PFSK-1 (cell line): ENCODE measurements at regions not wholly inside any gene's neighbourhood (a gene's known extent, or its start where the extent isn't known, plus 50 kb on each side); places are given as distances from the start of the nearest gene placed in this dataset.

ENCODE experiments used
- FOXP2 ChIP-seq: optimal IDR thresholded peaks from 2 replicates; pipeline ENCODE3; 2011; ENCODE audit warnings: borderline replicate concordance, control low read depth, inconsistent platforms; ENCODE audit not compliant: insufficient read depth; ENCODE audit errors: extremely low read length, extremely low read depth
- POLR2AphosphoS5 ChIP-seq: IDR thresholded peaks from 2 replicates; pipeline ENCODE4 v1.6.1; 2012; ENCODE audit warnings: low read depth, mild to moderate bottlenecking, control low read depth, low read length, moderate library complexity
- SIN3A ChIP-seq: IDR thresholded peaks from 2 replicates; pipeline ENCODE4 v1.6.1; 2012; ENCODE audit warnings: mild to moderate bottlenecking, low read length, moderate library complexity, borderline replicate concordance; ENCODE audit not compliant: insufficient read depth
- TAF1 ChIP-seq: IDR thresholded peaks from 2 replicates; pipeline ENCODE4 v1.6.1; 2012; ENCODE audit warnings: low read length, control low read depth, borderline replicate concordance; ENCODE audit not compliant: insufficient read depth
- TF ChIP-seq, protein P1 (sequence below), 2 experiments: IDR thresholded peaks; 2 replicates each; pipeline versions ENCODE4 v1.6.1 to v1.8.0; 2011 to 2012; ENCODE audit warnings: low read depth in 2 of 2, low read length in 2 of 2, control low read depth in 1 of 2, inconsistent platforms in 1 of 2, mild to moderate bottlenecking in 1 of 2, moderate library complexity in 1 of 2; ENCODE audit not compliant: insufficient read depth in 1 of 2

DNA sequence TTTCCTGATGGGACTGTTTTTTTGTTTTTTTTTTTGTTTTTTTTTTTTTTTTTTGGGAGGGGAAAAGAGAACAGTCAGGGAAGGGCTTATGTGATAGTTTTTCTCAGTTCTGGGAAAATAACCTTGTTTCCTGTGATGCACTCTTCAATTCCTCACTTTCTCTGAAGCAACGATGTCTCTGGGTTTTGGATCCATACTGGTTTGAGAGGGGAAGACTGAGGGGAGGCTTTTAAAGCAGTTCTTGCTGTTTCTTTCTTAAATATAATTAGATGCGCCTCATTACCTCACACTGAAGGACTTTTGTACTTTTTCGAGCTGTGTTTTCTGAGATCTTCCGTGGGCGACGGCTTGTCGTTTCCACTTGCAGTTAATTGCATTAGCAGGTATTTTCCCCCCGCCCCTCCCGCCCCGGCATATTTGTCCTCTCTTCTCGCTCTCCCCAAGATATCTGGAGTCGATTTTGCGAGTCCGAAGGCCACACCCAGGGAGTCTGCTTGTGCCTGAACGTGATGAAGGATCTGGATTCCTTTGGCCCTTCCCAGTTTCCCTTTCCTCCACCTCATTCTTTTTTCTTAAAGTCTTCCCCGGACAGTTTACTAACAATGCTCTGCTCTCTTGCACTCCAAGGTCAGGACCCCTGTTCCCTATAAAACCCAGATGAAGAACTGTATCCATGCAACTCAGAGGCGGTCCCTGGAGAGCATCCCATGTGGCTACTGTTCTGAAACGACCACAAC lies 125.2 kb upstream of the ZFHX3 start:
- TF ChIP-seq SIN3A (no peak), FOXP2 (no peak), POLR2AphosphoS5 (no peak), TAF1 (no peak)
- TF ChIP-seq, protein P1, sequence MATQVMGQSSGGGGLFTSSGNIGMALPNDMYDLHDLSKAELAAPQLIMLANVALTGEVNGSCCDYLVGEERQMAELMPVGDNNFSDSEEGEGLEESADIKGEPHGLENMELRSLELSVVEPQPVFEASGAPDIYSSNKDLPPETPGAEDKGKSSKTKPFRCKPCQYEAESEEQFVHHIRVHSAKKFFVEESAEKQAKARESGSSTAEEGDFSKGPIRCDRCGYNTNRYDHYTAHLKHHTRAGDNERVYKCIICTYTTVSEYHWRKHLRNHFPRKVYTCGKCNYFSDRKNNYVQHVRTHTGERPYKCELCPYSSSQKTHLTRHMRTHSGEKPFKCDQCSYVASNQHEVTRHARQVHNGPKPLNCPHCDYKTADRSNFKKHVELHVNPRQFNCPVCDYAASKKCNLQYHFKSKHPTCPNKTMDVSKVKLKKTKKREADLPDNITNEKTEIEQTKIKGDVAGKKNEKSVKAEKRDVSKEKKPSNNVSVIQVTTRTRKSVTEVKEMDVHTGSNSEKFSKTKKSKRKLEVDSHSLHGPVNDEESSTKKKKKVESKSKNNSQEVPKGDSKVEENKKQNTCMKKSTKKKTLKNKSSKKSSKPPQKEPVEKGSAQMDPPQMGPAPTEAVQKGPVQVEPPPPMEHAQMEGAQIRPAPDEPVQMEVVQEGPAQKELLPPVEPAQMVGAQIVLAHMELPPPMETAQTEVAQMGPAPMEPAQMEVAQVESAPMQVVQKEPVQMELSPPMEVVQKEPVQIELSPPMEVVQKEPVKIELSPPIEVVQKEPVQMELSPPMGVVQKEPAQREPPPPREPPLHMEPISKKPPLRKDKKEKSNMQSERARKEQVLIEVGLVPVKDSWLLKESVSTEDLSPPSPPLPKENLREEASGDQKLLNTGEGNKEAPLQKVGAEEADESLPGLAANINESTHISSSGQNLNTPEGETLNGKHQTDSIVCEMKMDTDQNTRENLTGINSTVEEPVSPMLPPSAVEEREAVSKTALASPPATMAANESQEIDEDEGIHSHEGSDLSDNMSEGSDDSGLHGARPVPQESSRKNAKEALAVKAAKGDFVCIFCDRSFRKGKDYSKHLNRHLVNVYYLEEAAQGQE (IDR thresholded peaks at IDR 0.05; ENCODE audit: insufficient read depth in 1 of 2, low read depth in 2 of 2, low read length in 2 of 2), result no peak

DNA sequence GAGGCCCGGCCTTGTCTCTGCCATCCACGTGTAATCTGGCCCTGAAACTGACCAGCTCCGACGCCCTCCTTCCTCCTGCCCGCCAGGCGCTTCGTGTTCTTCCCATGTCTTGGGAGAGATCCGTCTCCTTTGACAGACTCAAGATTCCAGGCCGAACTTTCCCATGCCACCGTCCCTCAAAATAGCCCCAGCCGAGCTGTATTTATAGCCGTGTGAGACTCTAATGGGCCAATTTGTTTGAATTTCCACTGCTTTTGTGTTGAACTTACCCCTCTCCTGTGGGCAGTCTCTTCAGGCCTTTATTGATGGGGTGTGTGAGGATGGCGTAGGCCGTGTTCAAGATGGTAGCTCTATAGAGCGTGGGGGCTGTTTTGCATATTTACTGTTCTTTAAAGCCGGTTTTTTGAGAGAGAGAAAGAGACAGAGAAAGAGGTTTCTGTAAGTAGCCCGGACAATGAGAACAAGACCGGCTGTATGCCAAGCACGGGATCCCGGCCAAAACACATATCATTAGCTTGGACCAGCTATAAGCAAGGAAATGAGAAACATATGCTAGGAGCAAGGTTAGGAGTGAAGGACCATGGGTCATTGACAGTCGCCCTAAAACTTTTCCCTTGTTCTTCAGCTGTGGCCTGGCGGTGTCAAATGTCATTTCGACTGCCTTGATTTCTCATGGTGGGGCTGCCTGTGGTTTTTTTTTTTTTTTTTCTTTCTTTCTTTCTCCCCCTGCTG lies 124.5 kb upstream of the ZFHX3 start:
- TF ChIP-seq, protein P1 (IDR thresholded peaks at IDR 0.05; ENCODE audit: insufficient read depth in 1 of 2, low read depth in 2 of 2, low read length in 2 of 2), result 0 out of 4 replicates have a peak, but pooled peaks of 1 of the 2 experiments have one; percentile 63
- no peak for TF ChIP-seq FOXP2
- TF ChIP-seq TAF1, result no peak
- TF ChIP-seq SIN3A, result peak; percentile 74; the same call in 1 of the 2 replicates
- peak; percentile 63 for TF ChIP-seq POLR2AphosphoS5

DNA sequence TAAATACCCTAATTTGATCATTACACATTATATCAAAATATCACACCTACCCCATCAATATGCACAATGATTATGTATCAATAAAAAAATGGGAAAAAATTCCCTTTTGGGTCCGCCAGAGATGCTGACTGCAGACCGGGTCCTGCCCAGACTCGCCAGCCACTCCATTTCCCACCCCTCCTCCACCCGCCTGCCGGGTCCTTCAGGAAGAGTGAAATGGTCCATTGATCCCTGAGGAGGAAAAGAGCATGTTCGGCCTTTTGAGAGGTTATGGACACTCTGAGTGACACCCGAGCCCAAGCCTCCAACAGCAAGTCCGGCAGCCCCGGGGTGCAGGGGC lies 123.9 kb upstream of the ZFHX3 start:
- TF ChIP-seq POLR2AphosphoS5 (no peak), FOXP2 (no peak), TAF1 (no peak), SIN3A (no peak)
- TF ChIP-seq, protein P1 (IDR thresholded peaks at IDR 0.05; ENCODE audit: insufficient read depth in 1 of 2, low read depth in 2 of 2, low read length in 2 of 2), result no peak

DNA sequence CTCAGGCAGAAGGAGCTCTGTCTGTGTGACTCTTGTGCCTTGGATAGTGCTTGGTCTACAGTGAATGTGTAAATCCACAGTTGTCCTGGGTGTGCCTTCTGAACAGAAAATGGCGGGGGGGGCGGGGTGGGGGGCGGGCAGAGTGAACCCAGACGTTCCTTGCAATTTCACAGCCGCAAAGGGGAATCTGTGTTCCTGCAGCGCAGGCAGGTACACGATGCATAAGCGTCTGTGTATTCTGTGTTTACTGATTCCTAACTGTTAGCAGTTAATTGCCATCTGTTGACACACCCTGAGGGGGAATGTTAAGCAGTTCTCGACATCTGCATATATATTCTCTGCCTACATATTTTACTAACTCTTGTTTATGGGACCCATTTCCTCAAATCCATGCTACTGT lies 123.5 kb upstream of the ZFHX3 start:
- TF ChIP-seq SIN3A, result no peak

DNA sequence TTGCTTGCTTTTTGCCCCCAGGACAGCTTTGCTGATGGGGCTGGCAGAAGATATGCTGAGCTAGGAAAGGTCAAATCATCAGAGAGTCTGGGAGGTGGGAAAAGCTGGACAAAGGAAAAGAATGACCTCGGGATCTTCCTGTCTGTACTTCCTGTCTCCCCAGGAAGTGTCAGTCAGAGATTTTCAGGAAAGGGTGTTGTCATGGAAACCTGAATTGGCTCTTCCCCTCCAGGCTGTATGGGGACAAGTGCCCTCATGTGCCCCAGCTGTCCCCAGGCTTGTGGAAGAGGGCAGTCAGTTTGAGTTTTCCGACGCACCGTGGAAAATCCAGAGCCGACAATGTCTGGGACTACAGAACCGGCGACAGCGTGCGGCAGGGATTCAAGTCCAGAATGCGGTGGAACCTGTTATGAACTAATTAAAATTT lies 122.7 kb upstream of the ZFHX3 start:
- no peak for TF ChIP-seq TAF1
- no peak for TF ChIP-seq FOXP2
- TF ChIP-seq, protein P1 (IDR thresholded peaks at IDR 0.05; ENCODE audit: insufficient read depth in 1 of 2, low read depth in 2 of 2, low read length in 2 of 2), result no peak
- TF ChIP-seq SIN3A, result peak; percentile 30; the same call in 1 of the 2 replicates
- no peak for TF ChIP-seq POLR2AphosphoS5
